HL-60/S4 (cell line): ENCODE measurements at regions not wholly inside any gene's neighbourhood (a gene's known extent, or its start where the extent isn't known, plus 50 kb on each side); places are given as distances from the start of the nearest gene placed in this dataset.

Source experiments
- in situ Hi-C: fragments of 300-500 bp; cut with MboI; formaldehyde crosslinking; loops from 2 replicates; pipeline ENCODE4 v1.14.3; 2022; ENCODE audit warnings: low sequenced_read_pairs

DNA sequence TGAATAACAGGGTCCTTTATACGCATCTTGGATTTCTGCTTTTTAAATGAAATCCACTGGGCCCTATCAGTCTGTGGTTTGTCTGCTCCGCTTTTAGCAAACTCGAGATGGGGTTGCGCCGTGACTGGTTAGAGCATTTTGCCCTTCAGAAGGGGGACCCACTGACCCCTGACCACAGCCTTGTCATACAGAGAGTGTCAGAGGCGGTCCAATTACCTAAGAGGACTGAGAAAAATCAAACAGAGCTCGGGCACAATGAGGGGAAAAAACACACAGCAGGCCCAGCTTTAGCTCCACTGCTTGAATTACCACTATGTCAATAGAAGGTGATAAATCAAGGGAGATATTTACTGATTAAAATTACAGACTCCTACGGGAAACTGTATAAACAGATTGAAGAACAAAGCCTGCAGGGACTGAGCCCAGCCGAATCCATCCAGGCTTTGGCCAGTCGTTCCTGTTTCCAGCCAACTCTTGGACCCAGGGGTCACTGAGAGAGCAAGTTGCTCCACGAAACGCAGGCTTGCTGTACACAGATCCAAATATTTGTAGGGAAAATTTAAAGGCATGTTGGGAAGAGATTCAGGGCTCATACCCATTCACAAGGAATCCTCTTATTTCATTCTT is 131.9 kb upstream of the ZFHX3 start:
- in situ Hi-C loops: loop anchor here (25.0 kb wide), 2 partner anchors 343 to 668 kb away; no protein-coding TSS in a partner anchor

DNA sequence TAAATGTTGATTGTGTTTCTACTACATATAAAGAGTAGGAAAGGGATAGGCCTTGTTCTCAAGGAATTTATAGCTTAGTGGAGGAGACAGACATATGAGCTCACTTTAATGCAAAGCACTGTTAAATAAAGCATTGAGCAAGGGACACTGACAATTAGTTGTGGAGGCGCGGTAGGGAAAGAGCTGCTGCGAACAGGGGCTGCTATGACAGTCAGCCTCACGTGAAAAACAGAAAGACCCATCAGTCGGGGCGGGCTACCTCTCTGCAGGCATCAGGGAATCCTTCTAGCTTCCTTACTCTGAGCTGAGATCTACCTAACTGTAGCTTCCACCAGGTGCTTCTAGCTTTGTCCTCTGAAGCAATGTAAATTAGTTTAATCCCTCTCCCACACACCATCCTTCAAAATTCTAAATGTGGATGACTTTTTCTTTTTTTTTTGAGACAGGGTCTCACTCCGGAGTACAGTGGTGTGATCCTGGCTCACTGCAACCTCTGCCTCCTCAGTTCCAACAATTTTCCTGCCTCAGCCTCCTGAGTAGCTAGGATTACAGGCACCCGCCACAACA is 129.9 kb upstream of the ZFHX3 start:
- in situ Hi-C loops: loop anchor here (25.0 kb wide), 2 partner anchors 341 to 666 kb away; no protein-coding TSS in a partner anchor

GRCh38 chr16:73176577-73177013 is 128.7 kb upstream of the ZFHX3 start:
- in situ Hi-C loops: loop anchor here (25.0 kb wide), 2 partner anchors 339 to 664 kb away; no protein-coding TSS in a partner anchor

GRCh38 chr16:73172973-73173709 is 125.2 kb upstream of the ZFHX3 start:
- in situ Hi-C loops: no loop called here

DNA sequence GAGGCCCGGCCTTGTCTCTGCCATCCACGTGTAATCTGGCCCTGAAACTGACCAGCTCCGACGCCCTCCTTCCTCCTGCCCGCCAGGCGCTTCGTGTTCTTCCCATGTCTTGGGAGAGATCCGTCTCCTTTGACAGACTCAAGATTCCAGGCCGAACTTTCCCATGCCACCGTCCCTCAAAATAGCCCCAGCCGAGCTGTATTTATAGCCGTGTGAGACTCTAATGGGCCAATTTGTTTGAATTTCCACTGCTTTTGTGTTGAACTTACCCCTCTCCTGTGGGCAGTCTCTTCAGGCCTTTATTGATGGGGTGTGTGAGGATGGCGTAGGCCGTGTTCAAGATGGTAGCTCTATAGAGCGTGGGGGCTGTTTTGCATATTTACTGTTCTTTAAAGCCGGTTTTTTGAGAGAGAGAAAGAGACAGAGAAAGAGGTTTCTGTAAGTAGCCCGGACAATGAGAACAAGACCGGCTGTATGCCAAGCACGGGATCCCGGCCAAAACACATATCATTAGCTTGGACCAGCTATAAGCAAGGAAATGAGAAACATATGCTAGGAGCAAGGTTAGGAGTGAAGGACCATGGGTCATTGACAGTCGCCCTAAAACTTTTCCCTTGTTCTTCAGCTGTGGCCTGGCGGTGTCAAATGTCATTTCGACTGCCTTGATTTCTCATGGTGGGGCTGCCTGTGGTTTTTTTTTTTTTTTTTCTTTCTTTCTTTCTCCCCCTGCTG is 124.5 kb upstream of the ZFHX3 start:
- in situ Hi-C loops: no loop called here

DNA sequence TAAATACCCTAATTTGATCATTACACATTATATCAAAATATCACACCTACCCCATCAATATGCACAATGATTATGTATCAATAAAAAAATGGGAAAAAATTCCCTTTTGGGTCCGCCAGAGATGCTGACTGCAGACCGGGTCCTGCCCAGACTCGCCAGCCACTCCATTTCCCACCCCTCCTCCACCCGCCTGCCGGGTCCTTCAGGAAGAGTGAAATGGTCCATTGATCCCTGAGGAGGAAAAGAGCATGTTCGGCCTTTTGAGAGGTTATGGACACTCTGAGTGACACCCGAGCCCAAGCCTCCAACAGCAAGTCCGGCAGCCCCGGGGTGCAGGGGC is 123.9 kb upstream of the ZFHX3 start:
- in situ Hi-C loops: no loop called here

GRCh38 chr16:73171380-73171779 is 123.5 kb upstream of the ZFHX3 start:
- in situ Hi-C loops: no loop called here

GRCh38 chr16:73170612-73171038 is 122.7 kb upstream of the ZFHX3 start:
- in situ Hi-C loops: no loop called here

- in situ Hi-C loops: no loop called here
Observed at GRCh38 chr16:73166947-73167550, 119.1 kb upstream of the ZFHX3 start.

DNA sequence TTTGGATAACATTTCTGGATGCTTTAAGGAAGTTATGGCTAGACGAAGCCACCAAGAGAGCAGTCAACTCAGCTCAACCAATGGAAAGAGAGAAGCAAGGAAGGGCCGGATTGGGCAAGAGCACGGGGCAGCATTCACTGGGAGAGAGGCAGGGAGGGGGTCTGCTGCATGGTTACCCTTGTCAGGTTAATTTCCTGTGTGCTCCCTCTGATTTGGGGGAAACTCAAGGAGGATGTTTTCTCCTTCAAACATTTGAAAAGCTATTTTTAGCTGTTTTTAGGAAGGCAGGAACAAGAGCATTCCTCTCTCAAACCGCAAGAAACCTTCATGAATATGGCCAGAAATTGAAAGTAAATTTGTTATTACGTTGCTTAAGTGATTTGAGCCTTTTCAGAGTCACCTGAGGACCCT is 118.5 kb upstream of the ZFHX3 start:
- in situ Hi-C loops: no loop called here

DNA sequence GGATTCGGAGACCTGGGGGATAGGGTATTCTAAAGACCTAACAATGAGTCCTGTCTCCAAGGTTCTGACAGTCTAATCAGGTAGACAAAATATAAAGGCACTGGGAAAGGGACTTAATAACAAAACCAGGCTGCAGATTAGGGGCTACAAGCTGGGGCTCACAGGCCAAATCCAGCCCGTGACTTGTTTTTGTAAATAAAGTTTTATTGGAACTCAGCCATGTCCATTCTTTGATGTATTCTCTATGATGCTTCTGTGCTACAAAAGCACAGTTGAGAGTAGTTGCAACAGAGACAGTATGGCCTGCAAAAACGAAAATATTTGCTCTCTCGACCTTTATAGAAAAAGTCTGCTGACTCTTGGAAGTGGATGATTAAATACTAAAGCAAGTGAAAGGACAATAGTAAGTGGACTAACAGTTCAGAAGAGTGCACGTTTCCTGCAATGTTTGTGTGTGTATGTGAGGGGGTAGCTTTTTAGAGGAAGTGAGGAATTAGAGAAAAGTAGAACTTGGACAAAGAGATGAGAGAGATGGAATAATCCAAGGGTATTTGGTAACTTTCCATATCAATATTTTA is 115.4 kb upstream of the ZFHX3 start:
- in situ Hi-C loops: no loop called here

GRCh38 chr16:73161977-73162376 is 114.0 kb upstream of the ZFHX3 start:
- in situ Hi-C loops: no loop called here

DNA sequence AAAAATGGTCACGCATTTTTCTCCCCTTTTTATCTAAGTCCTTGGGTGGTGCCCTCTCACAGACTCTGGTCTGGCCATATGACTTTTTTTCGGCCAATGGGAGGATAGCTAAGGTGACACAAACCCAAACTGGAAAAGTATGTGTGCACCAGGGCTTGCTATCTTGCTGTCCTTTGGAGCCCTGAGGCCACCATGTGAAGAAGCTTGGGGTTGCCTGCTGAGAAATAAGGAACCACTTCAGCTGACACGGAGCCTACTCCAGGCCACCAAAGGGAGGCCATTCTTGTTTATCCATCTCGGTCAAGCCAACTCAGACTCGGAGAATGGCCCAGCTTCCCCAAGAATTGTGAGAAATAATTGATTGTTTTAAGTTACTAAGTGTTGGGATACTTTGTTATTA is 111.4 kb upstream of the ZFHX3 start:
- in situ Hi-C loops: no loop called here

DNA sequence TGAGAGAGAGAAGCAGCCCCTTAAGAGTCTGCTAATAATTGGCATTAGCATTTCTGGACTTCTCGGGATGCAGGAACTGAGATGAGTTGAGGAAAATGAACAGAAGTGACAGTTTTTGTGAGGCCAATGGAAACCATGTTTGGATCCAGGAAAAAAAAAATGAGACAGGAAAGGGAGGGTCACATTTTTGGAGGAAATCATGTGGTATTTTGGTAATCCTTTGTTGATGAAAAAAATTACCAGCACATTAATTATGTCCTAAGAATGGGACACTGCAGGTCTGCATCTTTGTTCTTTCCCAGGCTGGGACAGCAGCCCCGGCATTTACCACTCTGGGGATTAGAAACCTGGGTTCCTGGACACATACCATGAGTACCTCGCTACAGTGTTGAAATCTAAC is 109.9 kb upstream of the ZFHX3 start:
- in situ Hi-C loops: no loop called here

DNA sequence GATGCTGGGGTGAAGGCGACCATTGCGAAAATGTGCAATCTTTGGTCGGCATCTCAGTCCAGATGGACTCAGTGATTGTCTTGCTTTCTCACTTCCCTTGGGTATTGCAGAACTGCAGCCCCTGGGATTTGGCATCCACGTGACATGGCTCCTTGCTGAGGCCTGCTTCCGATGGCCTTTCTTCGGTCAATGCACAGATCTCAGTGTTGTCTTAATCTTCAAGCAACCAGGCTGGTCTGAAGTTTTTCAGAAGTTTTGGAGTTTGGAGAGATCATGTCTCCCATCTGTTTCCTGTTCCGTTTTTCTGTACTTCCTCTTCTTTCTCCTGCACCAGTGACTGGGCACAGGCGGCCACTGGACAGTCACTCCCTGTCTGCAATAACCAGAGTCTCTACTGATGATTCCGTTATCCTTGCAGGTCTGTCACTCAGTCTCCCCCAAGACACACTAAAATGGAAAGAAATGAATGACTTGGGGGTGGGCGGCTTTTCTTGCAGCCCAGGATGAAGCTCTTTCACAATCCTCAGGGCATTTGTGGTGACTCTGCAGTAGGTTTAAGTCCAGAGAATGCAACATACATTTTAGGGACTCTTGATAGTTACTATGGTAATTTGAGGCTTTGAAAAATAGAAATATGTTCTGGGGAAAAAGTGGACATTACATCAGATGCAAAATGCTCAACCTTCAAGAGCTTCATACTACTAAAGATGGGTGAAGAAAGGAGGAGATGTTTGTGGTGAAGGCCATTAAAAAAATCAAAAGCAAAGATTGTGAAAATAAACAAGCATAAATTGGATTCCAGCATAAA is 106.3 kb upstream of the ZFHX3 start:
- in situ Hi-C loops: no loop called here

GRCh38 chr16:73152386-73153125 is 104.6 kb upstream of the ZFHX3 start:
- in situ Hi-C loops: no loop called here

DNA sequence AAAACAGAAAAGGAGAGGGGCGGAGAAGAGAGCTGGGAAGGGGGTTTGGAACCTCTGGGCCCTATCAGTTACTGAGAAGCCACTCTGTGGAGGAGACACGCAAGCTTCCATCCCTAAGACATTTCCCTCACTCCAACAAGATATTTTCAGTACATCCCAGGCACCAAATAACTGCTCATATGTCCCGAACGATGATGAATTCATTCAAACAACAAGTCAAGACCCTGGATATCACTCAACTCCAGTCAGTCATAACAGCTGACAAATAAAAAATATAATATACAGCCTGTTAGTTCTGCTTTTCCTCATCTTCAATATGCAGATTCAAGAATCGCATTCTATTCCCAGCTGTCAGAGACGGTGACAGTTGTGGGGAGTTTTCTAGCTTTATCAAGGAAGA is 104.0 kb upstream of the ZFHX3 start:
- in situ Hi-C loops: no loop called here

DNA sequence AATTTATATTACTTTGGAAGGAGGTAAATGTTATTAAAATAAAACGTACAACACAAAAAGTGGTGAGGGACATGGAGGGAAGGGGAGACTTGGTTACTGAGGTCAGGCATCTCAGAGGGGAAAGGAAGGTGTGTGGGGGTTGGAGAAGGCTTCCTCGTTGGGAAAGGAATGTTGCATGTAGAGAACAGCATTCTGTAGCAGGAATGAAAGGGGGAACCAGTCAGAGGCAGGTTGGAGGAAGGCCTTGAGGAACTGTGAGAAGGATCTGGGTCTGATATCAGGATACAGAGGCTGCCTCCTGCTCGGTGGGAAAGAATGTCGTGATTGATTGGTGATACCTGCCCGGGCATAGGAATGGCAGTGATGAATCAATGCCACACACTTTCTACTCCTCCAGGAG is 103.3 kb upstream of the ZFHX3 start:
- in situ Hi-C loops: no loop called here

DNA sequence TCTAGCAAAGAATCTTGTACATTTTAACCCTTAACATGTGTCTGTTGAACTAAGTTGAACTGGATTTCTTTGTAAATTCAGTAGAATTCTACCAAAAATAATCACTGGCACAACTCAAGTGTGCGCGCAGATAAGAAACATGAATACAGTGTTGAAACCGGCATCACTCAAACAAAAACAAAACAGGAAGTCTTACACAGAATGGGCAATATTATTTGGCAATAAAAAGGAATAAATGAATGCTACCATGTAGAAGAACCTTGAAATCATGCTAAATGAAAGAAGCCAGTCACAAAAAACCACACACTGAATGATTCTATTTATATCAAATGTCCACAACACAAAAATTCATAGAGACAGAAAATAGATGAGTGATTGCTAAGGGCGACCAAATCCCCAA is 102.9 kb upstream of the ZFHX3 start:
- in situ Hi-C loops: no loop called here
